Naive thymus-derived CD4-positive, alpha-beta T cell (primary cell): ENCODE measurements at regions not wholly inside any gene's neighbourhood (a gene's known extent, or its start where the extent isn't known, plus 50 kb on each side); places are given as distances from the start of the nearest gene placed in this dataset.

ENCODE experiments used
- ATAC-seq: fragments of 150-1000 bp; cut with Tn5 transposase; 2 replicates; pipeline ENCODE4 v1.10.0; 2021; ENCODE audit warnings: mild to moderate bottlenecking, moderate library complexity
- CTCF ChIA-PET: fragments of 350-600 bp; sonication (Branson Sonifier 250); formaldehyde crosslinking; loops from one replicate; lab custom pipeline; 2021; ENCODE audit warnings: antibody characterized with exemption; lab: Charles Lee
- POLR2A ChIA-PET: fragments of 350-600 bp; sonication (Branson Sonifier 250); formaldehyde crosslinking; loops from one replicate; lab custom pipeline; 2021; ENCODE audit warnings: antibody characterized with exemption, inconsistent platforms; lab: Charles Lee
- DNase-seq, 9 donors: peaks; one replicate each; pipeline versions ENCODE4 v3.0.0 to v3.0.0-alpha.2; 2020 to 2022; ENCODE audit warnings: mixed read lengths in 1 of 9
- H3K27ac ChIP-seq: one replicate; pipeline ENCODE4 v1.7.0; 2013; ENCODE audit warnings: mild to moderate bottlenecking, low read depth, low read length, moderate library complexity
- H3K27me3 ChIP-seq, 2 donors: one replicate each; pipeline ENCODE4 v1.7.0; 2013; ENCODE audit warnings: low read length in 2 of 2, mild to moderate bottlenecking in 2 of 2, moderate library complexity in 2 of 2; ENCODE audit not compliant: control insufficient read depth in 2 of 2, insufficient read depth in 2 of 2
- H3K36me3 ChIP-seq, 3 experiments: 1 replicate in 2 of 3; 2 replicates in 1 of 3; pipeline ENCODE4 v1.7.0; 2013; ENCODE audit warnings: low read length in 3 of 3, mild to moderate bottlenecking in 3 of 3, moderate library complexity in 1 of 3; ENCODE audit not compliant: insufficient read depth in 3 of 3, control insufficient read depth in 2 of 3
- H3K4me1 ChIP-seq, 2 donors: one replicate each; pipeline ENCODE4 v1.7.0; 2013; ENCODE audit warnings: low read length in 2 of 2, mild to moderate bottlenecking in 2 of 2, moderate library complexity in 1 of 2; ENCODE audit not compliant: control insufficient read depth in 2 of 2, insufficient read depth in 2 of 2
- H3K4me3 ChIP-seq: 2 replicates; pipeline ENCODE4 v1.7.0; 2013; ENCODE audit warnings: mild to moderate bottlenecking, low read length
- H3K9me3 ChIP-seq, 3 experiments: 1 replicate in 2 of 3; 2 replicates in 1 of 3; pipeline ENCODE4 v1.7.0; 2013; ENCODE audit warnings: low read length in 3 of 3; ENCODE audit not compliant: control insufficient read depth in 2 of 3
- H3K27ac Mint-ChIP-seq, 9 donors: one replicate each; pipeline ENCODE4 v1.8.0; 2020 to 2022; ENCODE audit warnings: mixed read lengths in 9 of 9, mild to moderate bottlenecking in 8 of 9, moderate library complexity in 5 of 9, inconsistent platforms in 2 of 9
- H3K27me3 Mint-ChIP-seq, 5 donors: one replicate each; pipeline ENCODE4 v1.8.0; 2021 to 2022; ENCODE audit warnings: mixed read lengths in 5 of 5, mild to moderate bottlenecking in 1 of 5
- H3K36me3 Mint-ChIP-seq, 5 donors: one replicate each; pipeline ENCODE4 v1.8.0; 2020 to 2022; ENCODE audit warnings: mixed read lengths in 5 of 5, mild to moderate bottlenecking in 3 of 5, inconsistent platforms in 1 of 5
- H3K4me1 Mint-ChIP-seq, 7 donors: one replicate each; pipeline ENCODE4 v1.8.0; 2020 to 2022; ENCODE audit warnings: mixed read lengths in 7 of 7, mild to moderate bottlenecking in 3 of 7, inconsistent platforms in 1 of 7
- H3K4me3 Mint-ChIP-seq, 10 donors: one replicate each; pipeline ENCODE4 v1.8.0; 2020 to 2022; ENCODE audit warnings: mild to moderate bottlenecking in 10 of 10, mixed read lengths in 10 of 10, moderate library complexity in 6 of 10, inconsistent platforms in 2 of 10
- H3K9me3 Mint-ChIP-seq, 11 donors: one replicate each; pipeline ENCODE4 v1.8.0; 2020 to 2022; ENCODE audit warnings: mixed read lengths in 11 of 11, mild to moderate bottlenecking in 4 of 11, inconsistent platforms in 1 of 11, moderate library complexity in 1 of 11
- intact Hi-C, 2 donors: fragments of 100-400 bp; cut with micrococcal nuclease; formaldehyde crosslinking; loops; one replicate each; pipeline ENCODE4 v1.15.1; 2023

- no peaks in the 10 kb centered on the region for H3K27me3 Mint-ChIP-seq
- H3K9me3 Mint-ChIP-seq, result peaks cover 0 to 8% (median 2%) of the 10 kb centered on the region in 11 donors
- no peak overlapping the region for H3K4me3 Mint-ChIP-seq
- no peaks in the 10 kb centered on the region for H3K36me3 Mint-ChIP-seq
- CTCF ChIA-PET, result no interaction called here
- Histone ChIP-seq H3K4me1 (no peaks in the 10 kb centered on the region), H3K4me3 (no peak overlapping the region), H3K36me3 (no peaks in the 10 kb centered on the region), H3K9me3 (no peaks in the 10 kb centered on the region), H3K27me3 (no peaks in the 10 kb centered on the region), H3K27ac (no peak overlapping the region)
- no peak overlapping the region for H3K27ac Mint-ChIP-seq
- ATAC-seq (no peak), DNase-seq (no peak)
- POLR2A ChIA-PET, result no interaction called here
- H3K4me1 Mint-ChIP-seq, result no peaks in the 10 kb centered on the region
- intact Hi-C loops, result no loop called here
Observed at GRCh38 chr7:119748991-119749390, 524.0 kb upstream of the KCND2 start.

DNA sequence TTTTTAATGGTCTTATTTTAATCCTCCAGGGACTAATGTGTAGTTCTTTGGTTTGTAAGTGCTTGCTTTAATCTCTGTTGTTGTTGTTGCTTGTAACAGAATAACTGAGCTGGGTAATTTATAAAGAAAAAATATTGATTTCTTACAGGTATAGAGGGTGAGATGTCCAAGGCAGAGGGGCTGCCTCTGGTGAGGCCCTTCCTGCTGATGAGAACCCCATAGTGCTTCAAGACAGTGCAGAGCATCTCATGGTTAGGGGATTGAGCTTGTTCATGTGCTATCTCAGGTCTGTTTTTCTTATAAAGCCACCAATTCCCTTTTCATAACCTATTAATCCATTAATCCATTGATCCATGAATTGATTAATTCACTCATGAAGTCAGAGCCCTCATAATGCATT lies 516.3 kb upstream of the KCND2 start:
- Histone ChIP-seq H3K4me1 (no peaks in the 10 kb centered on the region), H3K36me3 (no peaks in the 10 kb centered on the region), H3K27me3 (no peaks in the 10 kb centered on the region), H3K27ac (no peak overlapping the region), H3K4me3 (no peak overlapping the region), H3K9me3 (no peaks in the 10 kb centered on the region)
- POLR2A ChIA-PET, result no interaction called here
- Mint-ChIP-seq H3K27me3 (no peaks in the 10 kb centered on the region), H3K36me3 (no peaks in the 10 kb centered on the region), H3K4me1 (no peaks in the 10 kb centered on the region), H3K9me3 (peaks cover 0 to 10% (median 0%) of the 10 kb centered on the region in 11 donors), H3K27ac (no peak overlapping the region), H3K4me3 (no peak overlapping the region)
- ATAC-seq (no peak), DNase-seq (no peak)
- CTCF ChIA-PET, result no interaction called here
- intact Hi-C loops, result no loop called here

GRCh38 chr7:119758254-119758653 lies 514.7 kb upstream of the KCND2 start:
- DNase-seq, result no peak
- ChIA-PET CTCF (no interaction called here), POLR2A (no interaction called here)
- H3K36me3 ChIP-seq, result no peaks in the 10 kb centered on the region
- no peaks in the 10 kb centered on the region for H3K9me3 ChIP-seq
- Mint-ChIP-seq H3K4me1 (no peaks in the 10 kb centered on the region), H3K4me3 (no peak overlapping the region), H3K36me3 (no peaks in the 10 kb centered on the region), H3K9me3 (peaks cover 0 to 9% (median 0%) of the 10 kb centered on the region in 11 donors), H3K27ac (no peak overlapping the region), H3K27me3 (no peaks in the 10 kb centered on the region)
- no peak for ATAC-seq
- H3K27me3 ChIP-seq, result no peaks in the 10 kb centered on the region
- intact Hi-C loops, result no loop called here
- no peak overlapping the region for H3K4me3 ChIP-seq
- no peak overlapping the region for H3K27ac ChIP-seq
- no peaks in the 10 kb centered on the region for H3K4me1 ChIP-seq

GRCh38 chr7:119761776-119762175 lies 511.2 kb upstream of the KCND2 start:
- Mint-ChIP-seq H3K27me3 (no peaks in the 10 kb centered on the region), H3K27ac (no peak overlapping the region), H3K4me1 (no peaks in the 10 kb centered on the region), H3K36me3 (no peaks in the 10 kb centered on the region), H3K4me3 (no peak overlapping the region), H3K9me3 (peaks cover 0 to 15% (median 0%) of the 10 kb centered on the region in 11 donors)
- ChIA-PET POLR2A (no interaction called here), CTCF (no interaction called here)
- Histone ChIP-seq H3K4me1 (no peaks in the 10 kb centered on the region), H3K4me3 (no peak overlapping the region), H3K27ac (no peak overlapping the region), H3K27me3 (no peaks in the 10 kb centered on the region), H3K36me3 (no peaks in the 10 kb centered on the region), H3K9me3 (no peaks in the 10 kb centered on the region)
- intact Hi-C loops, result no loop called here
- DNase-seq (no peak), ATAC-seq (no peak)

DNA sequence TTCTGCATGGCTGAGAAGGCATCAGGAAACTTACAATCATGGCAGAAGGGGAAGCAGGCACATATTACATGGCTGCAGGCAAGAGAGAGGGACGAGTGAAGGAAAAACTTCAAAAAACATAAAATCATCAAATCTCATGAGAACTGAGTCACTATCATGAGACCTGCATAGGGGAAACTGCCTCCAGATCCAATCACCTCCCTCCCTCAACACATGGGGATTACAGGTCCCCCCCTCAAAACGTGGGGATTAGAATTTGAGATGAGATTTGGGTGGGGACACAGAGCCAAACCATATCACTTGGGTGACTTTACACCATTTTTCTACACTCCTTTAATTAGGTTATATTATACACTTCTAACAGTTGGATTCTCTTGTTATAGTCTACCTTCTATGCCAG lies 490.7 kb upstream of the KCND2 start:
- Histone ChIP-seq H3K27ac (no peak overlapping the region), H3K9me3 (no peaks in the 10 kb centered on the region), H3K27me3 (no peaks in the 10 kb centered on the region), H3K4me3 (no peak overlapping the region), H3K4me1 (no peaks in the 10 kb centered on the region), H3K36me3 (no peaks in the 10 kb centered on the region)
- H3K4me3 Mint-ChIP-seq, result no peak overlapping the region
- CTCF ChIA-PET, result no interaction called here
- no peaks in the 10 kb centered on the region for H3K36me3 Mint-ChIP-seq
- ATAC-seq, result no peak
- intact Hi-C loops, result no loop called here
- no peaks in the 10 kb centered on the region for H3K4me1 Mint-ChIP-seq
- no peak overlapping the region for H3K27ac Mint-ChIP-seq
- H3K27me3 Mint-ChIP-seq, result no peaks in the 10 kb centered on the region
- peaks cover 0 to 21% (median 0%) of the 10 kb centered on the region in 11 donors for H3K9me3 Mint-ChIP-seq
- POLR2A ChIA-PET, result no interaction called here
- DNase-seq, result no peak

DNA sequence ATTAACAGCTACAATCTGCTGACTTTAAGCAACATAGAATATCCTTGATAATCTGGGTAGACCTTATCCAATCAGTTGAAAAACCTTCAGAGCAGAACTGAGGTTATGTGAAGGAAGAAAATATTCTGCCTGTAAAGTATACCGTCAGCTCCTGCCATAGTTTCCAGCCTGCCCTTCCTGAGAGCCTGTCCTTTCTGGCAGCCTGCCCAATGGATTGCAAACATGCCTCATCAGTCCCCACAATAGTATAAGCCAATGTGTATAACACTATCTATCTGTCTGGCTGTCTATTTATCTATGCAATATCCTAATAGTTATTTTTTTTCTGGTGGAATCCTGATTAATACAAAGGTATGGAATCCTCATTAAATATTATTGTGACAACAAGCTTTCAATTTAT lies 489.2 kb upstream of the KCND2 start:
- Histone ChIP-seq H3K4me3 (no peak overlapping the region), H3K27me3 (no peaks in the 10 kb centered on the region), H3K27ac (no peak overlapping the region), H3K36me3 (no peaks in the 10 kb centered on the region), H3K4me1 (no peaks in the 10 kb centered on the region), H3K9me3 (no peaks in the 10 kb centered on the region)
- Mint-ChIP-seq H3K36me3 (no peaks in the 10 kb centered on the region), H3K27me3 (no peaks in the 10 kb centered on the region), H3K4me1 (no peaks in the 10 kb centered on the region), H3K9me3 (peaks cover 0 to 21% (median 2%) of the 10 kb centered on the region in 11 donors), H3K27ac (no peak overlapping the region), H3K4me3 (no peak overlapping the region)
- DNase-seq, result no peak
- CTCF ChIA-PET, result no interaction called here
- intact Hi-C loops, result no loop called here
- ATAC-seq, result no peak
- POLR2A ChIA-PET, result no interaction called here

- Mint-ChIP-seq H3K4me1 (no peaks in the 10 kb centered on the region), H3K4me3 (no peak overlapping the region), H3K27ac (no peak overlapping the region), H3K36me3 (no peaks in the 10 kb centered on the region), H3K9me3 (peaks cover 0 to 13% (median 0%) of the 10 kb centered on the region in 11 donors), H3K27me3 (no peaks in the 10 kb centered on the region)
- no peaks in the 10 kb centered on the region for H3K9me3 ChIP-seq
- no peak overlapping the region for H3K4me3 ChIP-seq
- ATAC-seq (no peak), DNase-seq (no peak)
- POLR2A ChIA-PET, result no interaction called here
- no peak overlapping the region for H3K27ac ChIP-seq
- no peaks in the 10 kb centered on the region for H3K27me3 ChIP-seq
- intact Hi-C loops, result no loop called here
- H3K4me1 ChIP-seq, result no peaks in the 10 kb centered on the region
- CTCF ChIA-PET, result no interaction called here
- H3K36me3 ChIP-seq, result no peaks in the 10 kb centered on the region
Observed at GRCh38 chr7:119802147-119802546, 470.8 kb upstream of the KCND2 start.
